Vagina (tissue), 2 donors: ENCODE measurements at regions not wholly inside any gene's neighbourhood (a gene's known extent, or its start where the extent isn't known, plus 50 kb on each side); places are given as distances from the start of the nearest gene placed in this dataset.
"Not testable (repeated sequence)": the region's sequence is repeated elsewhere in the genome, so short reads cannot be mapped to it uniquely, and the experiment has no call there.

ENCODE experiments used
- CTCF ChIP-seq, 3 experiments: fragments of 450-650 bp in 2 of 3; fragments of 200-600 bp in 1 of 3; sonication (generic) in 1 of 3; IDR thresholded peaks; one replicate each; pipeline ENCODE4 v1.5.1; 2017 to 2019; ENCODE audit warnings: antibody characterized with exemption in 3 of 3, mild to moderate bottlenecking in 2 of 3, moderate library complexity in 2 of 3
- POLR2A ChIP-seq, 2 donors: fragments of 450-650 bp; IDR thresholded peaks; one replicate each; pipeline ENCODE4 v1.6.1; 2017; ENCODE audit warnings: antibody characterized with exemption in 2 of 2, mild to moderate bottlenecking in 2 of 2, moderate library complexity in 2 of 2
- POLR2AphosphoS5 ChIP-seq, 2 donors: sonication (generic); formaldehyde crosslinking; IDR thresholded peaks; one replicate each; pipeline ENCODE4 v1.9.0; 2017; ENCODE audit warnings: antibody characterized with exemption in 2 of 2, mild to moderate bottlenecking in 2 of 2, low read depth in 1 of 2; ENCODE audit not compliant: insufficient read depth in 1 of 2

GRCh38 chr16:80243303-80243702 is 297.5 kb upstream of the DYNLRB2 start:
- TF ChIP-seq CTCF (IDR thresholded peaks at IDR 0.05); POLR2AphosphoS5 (IDR thresholded peaks at IDR 0.05; ENCODE audit: insufficient read depth in 1 of 2, low read depth in 1 of 2); POLR2A (IDR thresholded peaks at IDR 0.05): not testable (repeated sequence)
